Sigmoid colon (tissue), 3 donors: ENCODE measurements at regions not wholly inside any gene's neighbourhood (a gene's known extent, or its start where the extent isn't known, plus 50 kb on each side); places are given as distances from the start of the nearest gene placed in this dataset.

Experiments used
- CTCF ChIP-seq, 4 experiments: fragments of 450-650 bp in 3 of 4; fragments of 200-600 bp in 1 of 4; IDR thresholded peaks; one replicate each; pipeline ENCODE4 v1.5.1; 2016 to 2019; ENCODE audit warnings: antibody characterized with exemption in 4 of 4, mild to moderate bottlenecking in 3 of 4, moderate library complexity in 2 of 4
- POLR2A ChIP-seq, 2 donors: fragments of 450-650 bp; IDR thresholded peaks; one replicate each; pipeline ENCODE4 v1.6.1; 2016; ENCODE audit warnings: antibody characterized with exemption in 2 of 2, mild to moderate bottlenecking in 2 of 2, moderate library complexity in 2 of 2

GRCh38 chrX:113929004-113929403, 654.9 kb upstream of the HTR2C start:
- TF ChIP-seq POLR2A (IDR thresholded peaks at IDR 0.05) (no peak), CTCF (IDR thresholded peaks at IDR 0.05) (no peak)
